Heart left ventricle (tissue), 13 donors: ENCODE measurements at regions not wholly inside any gene's neighbourhood (a gene's known extent, or its start where the extent isn't known, plus 50 kb on each side); places are given as distances from the start of the nearest gene placed in this dataset.

Experiments
- POLR2A ChIP-seq, 2 donors: fragments of 450-650 bp; IDR thresholded peaks; one replicate each; pipeline ENCODE4 v1.6.1; 2017; ENCODE audit warnings: antibody characterized with exemption in 2 of 2, mild to moderate bottlenecking in 2 of 2, moderate library complexity in 2 of 2
- TF ChIP-seq, protein P1 (sequence below), 12 donors: fragments of 200-600 bp; sonication (generic) in 4 of 12; IDR thresholded peaks; one replicate each; pipeline versions ENCODE4 v1.5.0 to v1.8.0; 2018 to 2022; ENCODE audit warnings: antibody characterized with exemption in 12 of 12, mild to moderate bottlenecking in 5 of 12
- donor health status: ischemic (EF 13 %, LVEDD 7.1; RV severe dilation, severe dysfunction).
- donor health status: DM: no; HTN: yes; CAD: no.
- donor health status: DM: no; HTN: no; CAD: no.
- donor health status: ischemic (EF 25% LVEDD 6.9; RV normal size, moderate dysfunction).
- donor health status: ischemic (EF 25% LVEDD 5.7; RV mildly dilated, moderate dysfunction).
- donor health status: ischemic (EF 35%, LVEDD 5.7; RV mildly dilated, moderate dysfunction).
- donor health status: nonischemic (EF 11% LVEDD 7.7; RV severe dilation, severe dysfunction).
- donor health status: DM: yes; HTN: yes; CAD: no.
- donor health status: PGD.
- donor health status: ischemic (EF 29% LVEDD 5.4; RV normal size, mild dysfunction).
- donor health status: nonischemic (EF 23%, LVEDD 6.1; RV moderate dilation, normal function).

DNA sequence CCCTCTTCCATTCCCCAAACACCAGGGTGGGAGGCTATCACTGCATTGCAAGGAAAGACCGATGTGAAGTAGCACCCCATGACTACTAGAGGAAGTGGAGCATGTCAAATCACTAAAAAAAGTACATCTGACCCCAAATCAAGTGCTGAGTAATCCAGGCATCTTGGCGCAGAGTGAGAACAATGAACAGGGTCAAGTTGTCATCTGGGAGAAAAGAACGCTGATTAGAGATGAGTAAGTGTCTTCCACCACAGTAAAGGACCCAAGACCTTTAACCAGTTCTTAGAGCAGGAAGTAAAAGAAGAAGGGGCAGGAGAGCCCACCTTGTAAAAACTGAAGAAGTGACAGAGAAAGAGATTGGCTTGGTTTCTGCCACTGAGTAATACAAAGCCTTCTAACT lies 75.0 kb upstream of the RAD23B start:
- TF ChIP-seq POLR2A (IDR thresholded peaks at IDR 0.05), result no peak
- TF ChIP-seq, protein P1, sequence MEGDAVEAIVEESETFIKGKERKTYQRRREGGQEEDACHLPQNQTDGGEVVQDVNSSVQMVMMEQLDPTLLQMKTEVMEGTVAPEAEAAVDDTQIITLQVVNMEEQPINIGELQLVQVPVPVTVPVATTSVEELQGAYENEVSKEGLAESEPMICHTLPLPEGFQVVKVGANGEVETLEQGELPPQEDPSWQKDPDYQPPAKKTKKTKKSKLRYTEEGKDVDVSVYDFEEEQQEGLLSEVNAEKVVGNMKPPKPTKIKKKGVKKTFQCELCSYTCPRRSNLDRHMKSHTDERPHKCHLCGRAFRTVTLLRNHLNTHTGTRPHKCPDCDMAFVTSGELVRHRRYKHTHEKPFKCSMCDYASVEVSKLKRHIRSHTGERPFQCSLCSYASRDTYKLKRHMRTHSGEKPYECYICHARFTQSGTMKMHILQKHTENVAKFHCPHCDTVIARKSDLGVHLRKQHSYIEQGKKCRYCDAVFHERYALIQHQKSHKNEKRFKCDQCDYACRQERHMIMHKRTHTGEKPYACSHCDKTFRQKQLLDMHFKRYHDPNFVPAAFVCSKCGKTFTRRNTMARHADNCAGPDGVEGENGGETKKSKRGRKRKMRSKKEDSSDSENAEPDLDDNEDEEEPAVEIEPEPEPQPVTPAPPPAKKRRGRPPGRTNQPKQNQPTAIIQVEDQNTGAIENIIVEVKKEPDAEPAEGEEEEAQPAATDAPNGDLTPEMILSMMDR (IDR thresholded peaks at IDR 0.05), result no peak
